ENCODE measurements at regions not wholly inside any gene's neighbourhood (a gene's known extent, or its start where the extent isn't known, plus 50 kb on each side); places are given as distances from the start of the nearest gene placed in this dataset.
"Not testable (repeated sequence)": the region's sequence is repeated elsewhere in the genome, so short reads cannot be mapped to it uniquely, and the experiment has no call there.

DNA sequence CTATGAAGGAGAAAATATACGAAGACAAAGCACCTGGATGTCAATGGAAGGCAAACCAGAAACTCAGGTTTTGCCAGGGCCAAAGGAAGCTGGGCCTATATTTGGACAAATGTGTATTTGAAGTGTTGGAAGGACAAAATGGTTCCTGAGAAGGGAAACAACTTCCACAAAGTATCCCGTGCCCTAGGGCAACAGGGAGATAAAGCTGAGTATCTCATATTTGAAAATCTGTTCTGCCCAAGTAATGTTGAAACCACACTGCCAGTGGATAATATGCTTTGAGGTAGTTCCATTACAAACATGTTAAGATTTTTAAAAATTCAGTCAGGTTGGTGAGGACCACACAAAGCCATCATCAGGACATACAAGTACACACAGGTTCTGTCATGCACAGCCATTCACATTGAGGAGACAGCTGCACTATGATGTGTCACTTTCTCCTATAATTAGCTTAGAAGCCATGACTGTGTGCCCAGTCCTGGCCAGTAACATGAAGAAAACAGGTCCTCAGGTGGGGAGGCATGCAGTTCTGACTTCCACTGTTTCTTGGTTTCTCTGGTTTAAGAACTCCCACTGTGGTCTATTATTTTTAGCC is 116.4 kb downstream of the PWWP3B start:
- Histone ChIP-seq H3K27me3 (replicated peaks; ENCODE audit: insufficient read depth) (no peaks in the 10 kb centered on the region), H3K4me1 (ENCODE audit: control insufficient read depth in 1 of 2, low read depth in 2 of 2) (no peaks in the 10 kb centered on the region), H3K4me3 (no peak overlapping the region), H3K27ac (no peak overlapping the region), H3K9me3 (no peaks in the 10 kb centered on the region), H3K36me3 (no peaks in the 10 kb centered on the region)
- no peak for DNase-seq (ENCODE audit: low spot score)
- ATAC-seq (ENCODE audit: insufficient number of reproducible peaks, low FRiP score, low read depth), result no peak
- TF ChIP-seq, protein P1, sequence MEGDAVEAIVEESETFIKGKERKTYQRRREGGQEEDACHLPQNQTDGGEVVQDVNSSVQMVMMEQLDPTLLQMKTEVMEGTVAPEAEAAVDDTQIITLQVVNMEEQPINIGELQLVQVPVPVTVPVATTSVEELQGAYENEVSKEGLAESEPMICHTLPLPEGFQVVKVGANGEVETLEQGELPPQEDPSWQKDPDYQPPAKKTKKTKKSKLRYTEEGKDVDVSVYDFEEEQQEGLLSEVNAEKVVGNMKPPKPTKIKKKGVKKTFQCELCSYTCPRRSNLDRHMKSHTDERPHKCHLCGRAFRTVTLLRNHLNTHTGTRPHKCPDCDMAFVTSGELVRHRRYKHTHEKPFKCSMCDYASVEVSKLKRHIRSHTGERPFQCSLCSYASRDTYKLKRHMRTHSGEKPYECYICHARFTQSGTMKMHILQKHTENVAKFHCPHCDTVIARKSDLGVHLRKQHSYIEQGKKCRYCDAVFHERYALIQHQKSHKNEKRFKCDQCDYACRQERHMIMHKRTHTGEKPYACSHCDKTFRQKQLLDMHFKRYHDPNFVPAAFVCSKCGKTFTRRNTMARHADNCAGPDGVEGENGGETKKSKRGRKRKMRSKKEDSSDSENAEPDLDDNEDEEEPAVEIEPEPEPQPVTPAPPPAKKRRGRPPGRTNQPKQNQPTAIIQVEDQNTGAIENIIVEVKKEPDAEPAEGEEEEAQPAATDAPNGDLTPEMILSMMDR (IDR thresholded peaks at IDR 0.05), result no peak

DNA sequence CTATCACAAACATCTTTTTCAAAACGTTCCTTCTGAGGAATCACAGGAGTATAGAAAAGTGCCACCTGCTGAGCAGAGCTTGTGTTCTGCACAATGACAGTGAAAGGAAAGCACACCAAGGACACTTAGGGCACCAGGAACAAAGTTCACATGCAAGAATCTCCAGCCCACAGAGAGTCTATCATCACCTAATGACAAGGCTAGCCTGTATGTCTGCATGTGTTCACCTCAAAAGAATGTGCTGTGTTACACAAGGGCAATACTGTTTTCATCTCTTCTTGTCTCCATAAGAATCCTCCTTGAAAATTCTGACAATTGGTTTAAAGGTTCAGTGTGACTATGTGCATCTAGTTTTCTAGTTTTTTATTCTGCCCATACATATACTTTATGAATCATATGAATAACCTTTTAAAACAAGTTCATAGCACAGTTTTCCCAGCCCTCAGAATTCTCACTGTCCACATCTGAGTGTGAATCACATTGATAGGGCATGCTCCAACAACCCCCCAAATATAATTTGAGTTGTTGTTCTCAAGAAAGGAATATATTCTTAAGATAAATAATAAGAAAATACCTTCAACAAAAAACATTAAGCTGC is 118.0 kb downstream of the PWWP3B start:
- no peak for ATAC-seq (ENCODE audit: insufficient number of reproducible peaks, low FRiP score, low read depth)
- no peak for DNase-seq (ENCODE audit: low spot score)
- Histone ChIP-seq H3K36me3 (no peaks in the 10 kb centered on the region), H3K4me1 (ENCODE audit: control insufficient read depth in 1 of 2, low read depth in 2 of 2) (no peaks in the 10 kb centered on the region), H3K27ac (no peak overlapping the region), H3K4me3 (no peak overlapping the region), H3K9me3 (no peaks in the 10 kb centered on the region), H3K27me3 (replicated peaks; ENCODE audit: insufficient read depth) (no peaks in the 10 kb centered on the region)
- TF ChIP-seq, protein P1 (IDR thresholded peaks at IDR 0.05), result no peak

DNA sequence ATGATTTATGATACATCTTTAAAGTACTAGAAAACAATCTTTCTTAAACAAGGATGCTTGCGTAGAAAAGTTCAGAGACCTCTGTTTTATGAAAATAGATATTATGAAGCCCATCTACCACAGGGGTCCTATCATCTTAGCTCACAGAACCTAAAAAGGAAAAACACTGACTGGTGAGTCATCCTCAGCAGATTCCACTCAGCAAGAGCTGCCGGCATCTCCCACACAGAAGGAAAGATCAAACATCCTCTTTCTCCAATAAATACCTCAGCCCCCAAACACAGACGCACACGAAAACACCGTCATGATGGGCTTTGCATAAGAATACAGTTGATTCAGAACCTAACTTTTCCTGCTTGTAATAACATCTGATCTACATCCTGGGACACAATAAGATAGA is 122.7 kb downstream of the PWWP3B start:
- H3K27me3 ChIP-seq (replicated peaks; ENCODE audit: insufficient read depth); H3K27ac ChIP-seq; H3K9me3 ChIP-seq; DNase-seq (ENCODE audit: low spot score); H3K4me3 ChIP-seq; H3K4me1 ChIP-seq (ENCODE audit: control insufficient read depth in 1 of 2, low read depth in 2 of 2); H3K36me3 ChIP-seq; ATAC-seq (ENCODE audit: insufficient number of reproducible peaks, low FRiP score, low read depth): not testable (repeated sequence)

DNA sequence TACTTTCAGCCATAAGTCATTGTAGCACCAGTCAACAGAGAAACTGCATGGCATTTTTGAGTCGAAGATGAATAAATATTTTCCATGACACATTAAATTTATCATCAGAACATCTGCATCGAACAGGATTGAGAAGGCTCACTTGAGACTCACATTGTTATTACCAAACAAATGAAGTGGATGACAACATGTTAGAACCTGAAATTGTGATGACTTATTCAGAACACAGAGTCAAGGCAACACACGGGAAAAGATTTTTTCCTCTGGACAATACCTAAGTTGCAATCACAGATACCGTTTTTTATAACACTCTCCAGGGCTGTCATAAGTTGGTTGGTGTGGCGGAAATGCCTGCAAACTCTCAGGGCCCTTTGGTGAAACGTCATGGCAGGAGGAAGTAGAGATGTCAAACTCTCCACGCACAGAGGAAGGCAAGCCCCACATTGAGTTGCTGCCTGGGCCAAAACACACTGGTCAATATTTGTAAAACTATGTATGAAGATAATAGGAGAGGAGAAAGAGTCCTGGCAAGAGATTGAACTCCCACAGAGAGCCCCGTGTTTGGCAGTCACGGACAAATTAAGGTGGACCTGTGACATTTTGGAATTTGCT is 123.8 kb downstream of the PWWP3B start:
- DNase-seq (ENCODE audit: low spot score); ATAC-seq (ENCODE audit: insufficient number of reproducible peaks, low FRiP score, low read depth): not testable (repeated sequence)

DNA sequence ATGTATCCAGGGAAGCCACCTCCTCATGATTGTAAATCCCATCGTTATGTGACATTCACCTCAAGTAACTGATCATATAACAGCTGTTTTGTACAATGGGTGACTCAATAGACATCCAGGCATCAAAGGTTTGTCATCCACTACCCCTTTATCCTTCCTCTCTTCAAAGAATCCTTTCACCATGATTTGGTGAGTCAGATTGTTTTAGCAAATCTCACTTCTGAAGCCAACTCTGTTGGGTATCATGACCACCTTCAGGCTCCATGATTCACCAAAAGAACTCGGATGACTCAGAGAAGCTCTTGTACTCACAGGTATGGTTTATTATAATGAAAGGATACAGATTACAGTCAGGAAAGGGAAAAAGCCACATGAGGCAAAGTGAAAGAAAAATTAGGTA is 132.1 kb downstream of the PWWP3B start:
- Histone ChIP-seq H3K36me3 (no peaks in the 10 kb centered on the region), H3K27me3 (replicated peaks; ENCODE audit: insufficient read depth) (no peaks in the 10 kb centered on the region), H3K4me1 (ENCODE audit: control insufficient read depth in 1 of 2, low read depth in 2 of 2) (no peaks in the 10 kb centered on the region), H3K27ac (no peak overlapping the region), H3K4me3 (no peak overlapping the region), H3K9me3 (no peaks in the 10 kb centered on the region)
- TF ChIP-seq, protein P1 (IDR thresholded peaks at IDR 0.05), result no peak
- no peak for DNase-seq (ENCODE audit: low spot score)
- ATAC-seq (ENCODE audit: insufficient number of reproducible peaks, low FRiP score, low read depth), result no peak

More for the DNA sequence above, 123.8 kb downstream of the PWWP3B start:
- H3K9me3 ChIP-seq; H3K4me1 ChIP-seq (ENCODE audit: control insufficient read depth in 1 of 2, low read depth in 2 of 2); H3K4me3 ChIP-seq; H3K36me3 ChIP-seq; H3K27me3 ChIP-seq (replicated peaks; ENCODE audit: insufficient read depth); H3K27ac ChIP-seq: not testable (repeated sequence)

DNA sequence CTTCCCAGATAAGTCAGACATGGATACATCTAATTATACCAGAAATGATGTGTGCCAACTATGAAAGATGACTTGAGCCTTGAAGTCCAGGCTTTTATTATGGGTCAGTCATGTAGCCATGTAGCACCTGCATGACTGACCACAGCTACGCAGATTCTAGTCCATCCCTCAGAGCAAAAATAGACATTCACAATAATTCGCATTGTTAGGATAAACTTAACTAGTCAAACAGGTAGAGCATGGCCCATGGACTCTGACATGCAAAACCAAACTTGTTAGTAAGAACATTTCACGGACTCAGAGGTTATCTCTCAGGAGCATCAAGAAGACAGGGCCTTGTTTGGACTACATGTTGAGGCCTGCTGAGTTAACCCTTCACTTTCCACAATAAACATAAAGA is 132.6 kb downstream of the PWWP3B start:
- ATAC-seq (ENCODE audit: insufficient number of reproducible peaks, low FRiP score, low read depth) (no peak), DNase-seq (ENCODE audit: low spot score) (no peak)
- TF ChIP-seq, protein P1 (IDR thresholded peaks at IDR 0.05), result no peak

More for the DNA sequence above, 132.6 kb downstream of the PWWP3B start:
- no peaks in the 10 kb centered on the region for H3K27me3 ChIP-seq (replicated peaks; ENCODE audit: insufficient read depth)
- no peaks in the 10 kb centered on the region for H3K4me1 ChIP-seq (ENCODE audit: control insufficient read depth in 1 of 2, low read depth in 2 of 2)
- no peaks in the 10 kb centered on the region for H3K36me3 ChIP-seq
- H3K4me3 ChIP-seq, result no peak overlapping the region
- H3K27ac ChIP-seq, result no peak overlapping the region
- H3K9me3 ChIP-seq, result no peaks in the 10 kb centered on the region

Measured in thoracic aorta (tissue), 2 donors.